ENCODE measurements at regions not wholly inside any gene's neighbourhood (a gene's known extent, or its start where the extent isn't known, plus 50 kb on each side); places are given as distances from the start of the nearest gene placed in this dataset.

DNA sequence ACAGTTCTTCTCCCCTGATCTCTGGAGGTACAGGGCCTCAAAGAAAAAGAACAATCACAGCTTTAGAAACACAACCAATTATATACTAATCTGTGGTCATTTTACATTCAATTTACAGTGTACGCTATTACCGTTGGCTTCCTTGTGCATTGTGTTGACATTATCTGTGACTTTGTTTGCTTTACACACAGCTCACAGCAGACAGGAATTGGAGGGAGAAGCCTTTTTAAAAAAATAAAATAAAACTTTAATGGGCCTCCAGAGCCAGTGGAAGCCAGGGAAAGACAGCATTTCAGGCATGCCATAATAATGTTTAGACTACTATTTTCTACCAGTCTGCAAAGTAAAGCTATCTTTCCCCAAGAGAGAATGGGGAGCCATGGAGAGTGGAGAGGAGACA is 179.0 kb upstream of the ADO start:
- DNase-seq (ENCODE audit: low spot score in 2 of 2) = no peak
- TF ChIP-seq, protein P1, sequence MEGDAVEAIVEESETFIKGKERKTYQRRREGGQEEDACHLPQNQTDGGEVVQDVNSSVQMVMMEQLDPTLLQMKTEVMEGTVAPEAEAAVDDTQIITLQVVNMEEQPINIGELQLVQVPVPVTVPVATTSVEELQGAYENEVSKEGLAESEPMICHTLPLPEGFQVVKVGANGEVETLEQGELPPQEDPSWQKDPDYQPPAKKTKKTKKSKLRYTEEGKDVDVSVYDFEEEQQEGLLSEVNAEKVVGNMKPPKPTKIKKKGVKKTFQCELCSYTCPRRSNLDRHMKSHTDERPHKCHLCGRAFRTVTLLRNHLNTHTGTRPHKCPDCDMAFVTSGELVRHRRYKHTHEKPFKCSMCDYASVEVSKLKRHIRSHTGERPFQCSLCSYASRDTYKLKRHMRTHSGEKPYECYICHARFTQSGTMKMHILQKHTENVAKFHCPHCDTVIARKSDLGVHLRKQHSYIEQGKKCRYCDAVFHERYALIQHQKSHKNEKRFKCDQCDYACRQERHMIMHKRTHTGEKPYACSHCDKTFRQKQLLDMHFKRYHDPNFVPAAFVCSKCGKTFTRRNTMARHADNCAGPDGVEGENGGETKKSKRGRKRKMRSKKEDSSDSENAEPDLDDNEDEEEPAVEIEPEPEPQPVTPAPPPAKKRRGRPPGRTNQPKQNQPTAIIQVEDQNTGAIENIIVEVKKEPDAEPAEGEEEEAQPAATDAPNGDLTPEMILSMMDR (IDR thresholded peaks at IDR 0.05) = no peak
- TF ChIP-seq POLR2AphosphoS5 (IDR thresholded peaks at IDR 0.05) (no peak), POLR2A (IDR thresholded peaks at IDR 0.05) (no peak)
- Histone ChIP-seq H3K4me3 (no peak overlapping the region), H3K27me3 (no peaks in the 10 kb centered on the region), H3K27ac (no peak overlapping the region), H3K4me1 (no peaks in the 10 kb centered on the region), H3K9me3 (no peaks in the 10 kb centered on the region), H3K36me3 (no peaks in the 10 kb centered on the region)
- intact Hi-C loops (cut with DNase I; ENCODE audit: low total_unique reads) = no loop called here

DNA sequence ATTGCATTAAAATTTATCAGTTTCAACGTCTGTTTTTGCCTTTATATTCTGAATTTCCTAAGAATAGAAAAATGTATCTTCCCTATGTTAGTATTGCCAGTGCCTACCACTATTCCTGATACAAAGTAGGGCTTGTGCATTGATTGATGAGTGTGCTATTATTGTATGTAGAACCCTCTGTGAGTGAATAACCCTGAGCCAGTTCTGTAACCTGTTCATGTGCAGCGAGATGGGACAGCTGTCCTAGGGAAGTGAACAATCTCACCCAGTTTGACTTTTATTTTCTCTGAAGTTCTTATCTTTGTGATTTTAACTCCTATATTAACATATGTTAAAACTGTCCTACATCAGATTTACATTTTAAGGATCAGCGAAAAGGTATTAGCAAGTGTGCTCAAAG is 178.4 kb upstream of the ADO start:
- no peaks in the 10 kb centered on the region for H3K9me3 ChIP-seq
- no peaks in the 10 kb centered on the region for H3K36me3 ChIP-seq
- no peak for DNase-seq (ENCODE audit: low spot score in 2 of 2)
- intact Hi-C loops (cut with DNase I; ENCODE audit: low total_unique reads) = no loop called here
- H3K27me3 ChIP-seq = no peaks in the 10 kb centered on the region
- TF ChIP-seq, protein P1 (IDR thresholded peaks at IDR 0.05) = no peak
- TF ChIP-seq POLR2A (IDR thresholded peaks at IDR 0.05) (no peak), POLR2AphosphoS5 (IDR thresholded peaks at IDR 0.05) (no peak)
- H3K4me1 ChIP-seq = no peaks in the 10 kb centered on the region
- no peak overlapping the region for H3K4me3 ChIP-seq
- no peak overlapping the region for H3K27ac ChIP-seq

DNA sequence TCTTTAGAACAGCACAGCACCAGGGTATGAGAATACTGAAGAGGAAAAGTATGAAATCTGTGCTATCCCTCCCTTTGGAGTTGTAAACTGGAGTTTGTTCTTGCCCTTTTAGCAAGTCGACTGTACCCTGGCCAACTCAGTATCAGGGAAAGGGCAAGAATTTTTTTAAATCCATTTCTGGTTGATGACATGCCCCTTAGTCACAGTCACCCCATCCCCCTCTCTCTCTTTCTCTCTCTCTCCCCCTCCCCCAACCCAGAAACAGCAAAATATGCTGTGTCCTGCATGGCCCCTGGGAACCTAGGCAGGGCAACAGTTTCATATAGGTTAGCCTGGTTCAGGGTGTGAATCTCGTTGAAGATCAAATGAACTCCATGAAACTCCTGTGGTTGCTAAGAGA is 177.7 kb upstream of the ADO start:
- TF ChIP-seq POLR2A (IDR thresholded peaks at IDR 0.05) (no peak), POLR2AphosphoS5 (IDR thresholded peaks at IDR 0.05) (no peak)
- no peaks in the 10 kb centered on the region for H3K9me3 ChIP-seq
- H3K27ac ChIP-seq = no peak overlapping the region
- H3K27me3 ChIP-seq = no peaks in the 10 kb centered on the region
- no peaks in the 10 kb centered on the region for H3K36me3 ChIP-seq
- no peak overlapping the region for H3K4me3 ChIP-seq
- H3K4me1 ChIP-seq = no peaks in the 10 kb centered on the region
- no peak for DNase-seq (ENCODE audit: low spot score in 2 of 2)
- intact Hi-C loops (cut with DNase I; ENCODE audit: low total_unique reads) = no loop called here

DNA sequence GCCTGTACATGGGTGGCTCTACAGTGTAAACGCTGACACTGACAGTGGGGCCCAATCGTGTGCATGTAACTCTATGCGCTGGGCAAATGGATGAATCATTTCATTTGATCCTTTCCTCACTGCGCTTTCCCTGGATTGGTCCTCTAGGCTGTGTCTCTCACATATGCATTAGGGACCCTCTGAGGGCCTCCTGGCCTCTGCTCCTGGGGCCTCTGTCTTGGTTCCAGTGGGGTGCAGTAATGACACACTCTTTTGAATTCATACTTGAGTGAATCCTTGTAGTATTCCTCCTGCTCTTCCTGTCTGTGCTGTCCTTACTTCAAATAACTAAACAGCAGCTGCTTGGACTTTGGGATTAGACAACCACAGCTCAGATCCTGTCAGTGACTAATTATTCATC is 176.5 kb upstream of the ADO start:
- no peaks in the 10 kb centered on the region for H3K4me1 ChIP-seq
- no peak overlapping the region for H3K27ac ChIP-seq
- DNase-seq (ENCODE audit: low spot score in 2 of 2) = no peak
- no peaks in the 10 kb centered on the region for H3K9me3 ChIP-seq
- no peaks in the 10 kb centered on the region for H3K27me3 ChIP-seq
- intact Hi-C loops (cut with DNase I; ENCODE audit: low total_unique reads) = no loop called here
- TF ChIP-seq POLR2AphosphoS5 (IDR thresholded peaks at IDR 0.05) (no peak), POLR2A (IDR thresholded peaks at IDR 0.05) (no peak)
- TF ChIP-seq, protein P1 (IDR thresholded peaks at IDR 0.05) = no peak
- no peaks in the 10 kb centered on the region for H3K36me3 ChIP-seq
- H3K4me3 ChIP-seq = no peak overlapping the region

DNA sequence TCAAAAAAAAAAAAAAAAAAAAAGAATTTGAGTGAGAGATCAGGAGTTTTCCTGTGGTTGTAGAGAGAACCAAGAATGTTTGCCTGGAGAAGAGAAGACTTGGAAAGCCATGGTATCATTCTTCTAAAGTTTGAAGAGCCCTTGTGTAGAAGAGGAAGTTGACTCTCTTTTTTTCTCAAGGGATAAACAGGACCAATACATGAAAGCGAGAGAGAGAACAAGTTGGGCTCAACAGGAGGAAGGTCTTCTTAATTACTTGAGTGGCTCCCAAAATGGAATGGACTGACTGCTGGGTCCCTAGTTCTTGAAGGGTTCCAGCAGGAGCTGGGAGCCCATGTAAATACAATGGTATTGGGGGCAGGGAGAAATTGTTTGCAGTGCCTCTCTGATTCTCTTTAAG is 173.3 kb upstream of the ADO start:
- H3K4me3 ChIP-seq = no peak overlapping the region
- intact Hi-C loops (cut with DNase I; ENCODE audit: low total_unique reads) = no loop called here
- H3K27me3 ChIP-seq = no peaks in the 10 kb centered on the region
- H3K36me3 ChIP-seq = no peaks in the 10 kb centered on the region
- DNase-seq (ENCODE audit: low spot score in 2 of 2) = no peak
- H3K27ac ChIP-seq = no peak overlapping the region
- no peak for TF ChIP-seq POLR2A (IDR thresholded peaks at IDR 0.05)
- TF ChIP-seq POLR2AphosphoS5 (IDR thresholded peaks at IDR 0.05) = no peak
- TF ChIP-seq, protein P1 (IDR thresholded peaks at IDR 0.05) = no peak
- H3K9me3 ChIP-seq = no peaks in the 10 kb centered on the region
- no peaks in the 10 kb centered on the region for H3K4me1 ChIP-seq

All from breast epithelium (tissue), 4 donors.